ENCODE measurements at regions not wholly inside any gene's neighbourhood (a gene's known extent, or its start where the extent isn't known, plus 50 kb on each side); places are given as distances from the start of the nearest gene placed in this dataset.

GRCh38 chr2:220987839-220988238, 584.3 kb downstream of the EPHA4 start:
- H2BK120ac ChIP-seq (ENCODE audit: low read depth, low read length): no peak overlapping the region
- no peak overlapping the region for H3K4me2 ChIP-seq (ENCODE audit: low read length, poor library complexity, severe bottlenecking)
- H2AK5ac ChIP-seq (ENCODE audit: low read length, severe bottlenecking): no peak overlapping the region
- no peak overlapping the region for H3K4ac ChIP-seq (ENCODE audit: low read depth in 1 of 2, low read length in 2 of 2)
- no peak overlapping the region for H3K27ac ChIP-seq (ENCODE audit: low read length, poor library complexity, severe bottlenecking)
- H3K9ac ChIP-seq (ENCODE audit: low read length): no peak overlapping the region
- no peak overlapping the region for H4K8ac ChIP-seq (ENCODE audit: low read length)
- no peak overlapping the region for H2AFZ ChIP-seq (ENCODE audit: low read depth, low read length)
- no peak overlapping the region for H2BK15ac ChIP-seq (ENCODE audit: low read depth, poor library complexity, severe bottlenecking)
- 95% methylated on average over 2 of the region's 3 CpGs for WGBS
- H3K27me3 ChIP-seq (ENCODE audit: control insufficient read depth in 1 of 2, insufficient read depth in 1 of 2, low read length in 2 of 2): no peaks in the 10 kb centered on the region
- no peak overlapping the region for H2BK12ac ChIP-seq (ENCODE audit: low read length in 2 of 2)
- H3K18ac ChIP-seq (ENCODE audit: low read depth in 1 of 2, low read length in 2 of 2): no peak overlapping the region
- H3K36me3 ChIP-seq (ENCODE audit: control insufficient read depth in 1 of 2, insufficient read depth in 2 of 2, low read depth in 1 of 2, low read length in 2 of 2): no peaks in the 10 kb centered on the region
- no peaks in the 10 kb centered on the region for H3K79me1 ChIP-seq (replicated peaks; ENCODE audit: low read length, poor library complexity, severe bottlenecking)
- no peak overlapping the region for H3K23ac ChIP-seq (ENCODE audit: low read length in 2 of 2)
- H4K91ac ChIP-seq (ENCODE audit: low read length): no peak overlapping the region
- H3K9me3 ChIP-seq (ENCODE audit: control insufficient read depth, low read length): no peaks in the 10 kb centered on the region
- no peak overlapping the region for H2BK5ac ChIP-seq (ENCODE audit: low read depth, low read length, poor library complexity, severe bottlenecking)
- no peak overlapping the region for H3K14ac ChIP-seq (ENCODE audit: low read length in 2 of 2)
- no peak for DNase-seq
- peaks cover 2% of the 10 kb centered on the region for H3K4me1 ChIP-seq (ENCODE audit: control insufficient read depth, insufficient read depth, low read depth, low read length)
- no peak overlapping the region for H3K4me3 ChIP-seq (ENCODE audit: insufficient read depth in 1 of 2, low read depth in 1 of 2, low read length in 2 of 2)

DNA sequence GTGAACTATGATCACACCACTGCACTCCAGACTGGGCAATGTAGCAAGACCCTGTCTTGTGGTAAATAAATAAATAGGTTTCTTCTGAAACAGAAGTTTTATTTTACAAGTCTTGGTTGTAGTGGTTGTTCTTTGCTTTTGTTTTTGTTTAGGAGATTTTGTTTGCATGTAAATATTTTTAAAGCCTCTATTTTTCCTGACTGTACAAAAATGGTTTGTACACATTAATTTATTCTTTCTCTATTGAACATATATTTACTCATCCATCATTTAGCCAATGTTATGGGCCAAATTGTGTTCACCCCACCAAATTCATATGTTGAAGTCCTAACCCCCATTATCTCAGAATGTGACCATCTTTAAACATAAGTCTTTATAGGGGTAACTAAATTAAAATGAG, 580.1 kb downstream of the EPHA4 start:
- Histone ChIP-seq H3K9ac (ENCODE audit: low read length) (no peak overlapping the region), H3K4me2 (ENCODE audit: low read length, poor library complexity, severe bottlenecking) (no peak overlapping the region), H4K8ac (ENCODE audit: low read length) (no peak overlapping the region), H3K4ac (ENCODE audit: low read depth in 1 of 2, low read length in 2 of 2) (no peak overlapping the region), H3K4me1 (ENCODE audit: control insufficient read depth, insufficient read depth, low read depth, low read length) (no peaks in the 10 kb centered on the region), H2BK15ac (ENCODE audit: low read depth, poor library complexity, severe bottlenecking) (no peak overlapping the region), H2AK5ac (ENCODE audit: low read length, severe bottlenecking) (no peak overlapping the region), H3K79me1 (replicated peaks; ENCODE audit: low read length, poor library complexity, severe bottlenecking) (no peaks in the 10 kb centered on the region), H4K91ac (ENCODE audit: low read length) (no peak overlapping the region), H3K36me3 (ENCODE audit: control insufficient read depth in 1 of 2, insufficient read depth in 2 of 2, low read depth in 1 of 2, low read length in 2 of 2) (no peaks in the 10 kb centered on the region), H2BK12ac (ENCODE audit: low read length in 2 of 2) (no peak overlapping the region), H2BK5ac (ENCODE audit: low read depth, low read length, poor library complexity, severe bottlenecking) (no peak overlapping the region), H3K18ac (ENCODE audit: low read depth in 1 of 2, low read length in 2 of 2) (no peak overlapping the region), H3K27ac (ENCODE audit: low read length, poor library complexity, severe bottlenecking) (no peak overlapping the region), H3K9me3 (ENCODE audit: control insufficient read depth, low read length) (no peaks in the 10 kb centered on the region), H3K14ac (ENCODE audit: low read length in 2 of 2) (no peak overlapping the region), H2AFZ (ENCODE audit: low read depth, low read length) (no peak overlapping the region), H3K4me3 (ENCODE audit: insufficient read depth in 1 of 2, low read depth in 1 of 2, low read length in 2 of 2) (no peak overlapping the region), H3K27me3 (ENCODE audit: control insufficient read depth in 1 of 2, insufficient read depth in 1 of 2, low read length in 2 of 2) (no peaks in the 10 kb centered on the region), H2BK120ac (ENCODE audit: low read depth, low read length) (no peak overlapping the region), H3K23ac (ENCODE audit: low read length in 2 of 2) (no peak overlapping the region)
- DNase-seq: no peak

- H4K8ac ChIP-seq (ENCODE audit: low read length): no peak overlapping the region
- H2BK12ac ChIP-seq (ENCODE audit: low read length in 2 of 2): no peak overlapping the region
- H3K27me3 ChIP-seq (ENCODE audit: control insufficient read depth in 1 of 2, insufficient read depth in 1 of 2, low read length in 2 of 2): no peaks in the 10 kb centered on the region
- no peak overlapping the region for H3K14ac ChIP-seq (ENCODE audit: low read length in 2 of 2)
- H3K27ac ChIP-seq (ENCODE audit: low read length, poor library complexity, severe bottlenecking): no peak overlapping the region
- no peak for DNase-seq
- H3K4me3 ChIP-seq (ENCODE audit: insufficient read depth in 1 of 2, low read depth in 1 of 2, low read length in 2 of 2): no peak overlapping the region
- no peak overlapping the region for H2BK15ac ChIP-seq (ENCODE audit: low read depth, poor library complexity, severe bottlenecking)
- no peaks in the 10 kb centered on the region for H3K9me3 ChIP-seq (ENCODE audit: control insufficient read depth, low read length)
- 92% methylated on average over 3 of the region's 3 CpGs for WGBS
- H3K9ac ChIP-seq (ENCODE audit: low read length): no peak overlapping the region
- no peak overlapping the region for H3K4me2 ChIP-seq (ENCODE audit: low read length, poor library complexity, severe bottlenecking)
- H3K4me1 ChIP-seq (ENCODE audit: control insufficient read depth, insufficient read depth, low read depth, low read length): no peaks in the 10 kb centered on the region
- no peak overlapping the region for H3K23ac ChIP-seq (ENCODE audit: low read length in 2 of 2)
- no peaks in the 10 kb centered on the region for H3K79me1 ChIP-seq (replicated peaks; ENCODE audit: low read length, poor library complexity, severe bottlenecking)
- H2BK5ac ChIP-seq (ENCODE audit: low read depth, low read length, poor library complexity, severe bottlenecking): no peak overlapping the region
- H4K91ac ChIP-seq (ENCODE audit: low read length): no peak overlapping the region
- no peak overlapping the region for H3K4ac ChIP-seq (ENCODE audit: low read depth in 1 of 2, low read length in 2 of 2)
- no peak overlapping the region for H2AK5ac ChIP-seq (ENCODE audit: low read length, severe bottlenecking)
- no peak overlapping the region for H2BK120ac ChIP-seq (ENCODE audit: low read depth, low read length)
- no peak overlapping the region for H2AFZ ChIP-seq (ENCODE audit: low read depth, low read length)
- no peak overlapping the region for H3K18ac ChIP-seq (ENCODE audit: low read depth in 1 of 2, low read length in 2 of 2)
- no peaks in the 10 kb centered on the region for H3K36me3 ChIP-seq (ENCODE audit: control insufficient read depth in 1 of 2, insufficient read depth in 2 of 2, low read depth in 1 of 2, low read length in 2 of 2)
These were observed 577.3 kb downstream of the EPHA4 start for GRCh38 chr2:220994846-220995245.

DNA sequence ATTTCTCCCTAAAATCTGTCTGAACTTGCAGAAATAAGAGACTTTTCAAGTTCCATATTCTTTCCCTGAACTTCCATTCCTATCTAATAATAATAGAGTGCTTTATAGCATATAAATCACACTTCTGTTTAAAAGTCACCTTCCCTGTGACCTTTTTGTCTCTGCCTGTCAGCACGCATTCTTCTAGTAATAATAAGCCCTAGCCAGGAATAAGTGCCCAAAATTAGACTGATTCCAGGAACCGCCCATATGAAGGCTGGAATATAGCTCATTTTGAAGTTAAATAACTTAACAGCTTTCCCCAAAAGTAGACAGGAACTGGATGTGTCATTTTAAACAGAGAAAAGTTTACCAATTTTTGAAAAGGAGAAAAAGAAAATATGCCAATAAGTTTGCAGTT, 576.5 kb downstream of the EPHA4 start:
- Histone ChIP-seq H3K4me2 (ENCODE audit: low read length, poor library complexity, severe bottlenecking) (no peak overlapping the region), H2BK12ac (ENCODE audit: low read length in 2 of 2) (no peak overlapping the region), H2BK120ac (ENCODE audit: low read depth, low read length) (no peak overlapping the region), H3K23ac (ENCODE audit: low read length in 2 of 2) (no peak overlapping the region), H3K27me3 (ENCODE audit: control insufficient read depth in 1 of 2, insufficient read depth in 1 of 2, low read length in 2 of 2) (no peaks in the 10 kb centered on the region), H3K27ac (ENCODE audit: low read length, poor library complexity, severe bottlenecking) (no peak overlapping the region), H2BK15ac (ENCODE audit: low read depth, poor library complexity, severe bottlenecking) (no peak overlapping the region), H2AK5ac (ENCODE audit: low read length, severe bottlenecking) (no peak overlapping the region), H4K91ac (ENCODE audit: low read length) (no peak overlapping the region), H3K4me1 (ENCODE audit: control insufficient read depth, insufficient read depth, low read depth, low read length) (no peaks in the 10 kb centered on the region), H3K36me3 (ENCODE audit: control insufficient read depth in 1 of 2, insufficient read depth in 2 of 2, low read depth in 1 of 2, low read length in 2 of 2) (no peaks in the 10 kb centered on the region), H3K4me3 (ENCODE audit: insufficient read depth in 1 of 2, low read depth in 1 of 2, low read length in 2 of 2) (no peak overlapping the region), H4K8ac (ENCODE audit: low read length) (no peak overlapping the region), H2AFZ (ENCODE audit: low read depth, low read length) (no peak overlapping the region), H3K9me3 (ENCODE audit: control insufficient read depth, low read length) (no peaks in the 10 kb centered on the region), H3K79me1 (replicated peaks; ENCODE audit: low read length, poor library complexity, severe bottlenecking) (no peaks in the 10 kb centered on the region), H3K14ac (ENCODE audit: low read length in 2 of 2) (no peak overlapping the region), H3K18ac (ENCODE audit: low read depth in 1 of 2, low read length in 2 of 2) (no peak overlapping the region), H2BK5ac (ENCODE audit: low read depth, low read length, poor library complexity, severe bottlenecking) (no peak overlapping the region), H3K4ac (ENCODE audit: low read depth in 1 of 2, low read length in 2 of 2) (no peak overlapping the region), H3K9ac (ENCODE audit: low read length) (no peak overlapping the region)
- WGBS: 50% methylated on average over 1 of the region's 2 CpGs
- DNase-seq: no peak

All from mesenchymal stem cell (in vitro differentiated cells and primary cell).